K562 (cell line): ENCODE measurements at regions not wholly inside any gene's neighbourhood (a gene's known extent, or its start where the extent isn't known, plus 50 kb on each side); places are given as distances from the start of the nearest gene placed in this dataset.
A peak's percentile ranks its signal among the peaks of the same experiment; 100 is the strongest.
"Not testable (repeated sequence)": the region's sequence is repeated elsewhere in the genome, so short reads cannot be mapped to it uniquely, and the experiment has no call there.

Experiments used
- ATAC-seq: fragments of 200-7000 bp; cut with Tn5 transposase; 3 replicates; pipeline ENCODE4 v1.9.1; 2020; ENCODE audit warnings: moderate library complexity
- BruUV-seq: library from RNA; stranded (reverse); fragments of 400-500 nt; replicated peaks from 2 replicates; lab custom pipeline; 2021; lab: Mats Ljungman, UMichigan
- CTCF ChIA-PET: fragments of 300-600 bp; formaldehyde crosslinking; extraction: SDS; loops from one replicate; lab custom pipeline; 2021; ENCODE audit warnings: low intra/inter-chr PET ratio; lab: Yijun Ruan, JAX
- POLR2A ChIA-PET: fragments of 300-600, 350-650 bp; sonication (Branson Sonifier 250); formaldehyde crosslinking; extraction: SDS; loops from one replicate; lab custom pipeline; 2021; ENCODE audit warnings: antibody characterized with exemption, inconsistent platforms; lab: Yijun Ruan, JAX
- DNase-seq, 4 experiments: peaks; one replicate each; pipeline versions ENCODE4 v3.0.0 to v3.0.0-alpha.2; 2011 to 2018; ENCODE audit warnings: low spot score in 3 of 4, mixed read lengths in 3 of 4; ENCODE audit errors: extremely low read depth in 1 of 4
- FAIRE-seq: peaks from 2 replicates; lab custom pipeline; 2011; peaks lifted over from hg19 to GRCh38; lab: Jason Lieb, UNC
- H2AFZ ChIP-seq: 2 replicates; pipeline ENCODE4 v1.6.0; 2011; ENCODE audit warnings: low read depth, low read length, control low read depth, inconsistent platforms
- H3K27ac ChIP-seq: fragments of 200-600 bp; 3 replicates; pipeline ENCODE4 v1.8.0; 2011; ENCODE audit warnings: low read depth, mild to moderate bottlenecking, control low read depth, inconsistent platforms, low read length, moderate library complexity, mixed read lengths; ENCODE audit errors: extremely low read depth
- H3K27me3 ChIP-seq, 2 experiments: fragments of 300-600 bp in 1 of 2; 2 replicates in 1 of 2; 3 replicates in 1 of 2; pipeline versions ENCODE4 v1.6.0 to v1.8.0; 2011; ENCODE audit warnings: inconsistent platforms in 2 of 2, low read length in 2 of 2, mild to moderate bottlenecking in 1 of 2, mixed read lengths in 1 of 2, moderate library complexity in 1 of 2; ENCODE audit not compliant: control insufficient read depth in 2 of 2, insufficient read depth in 2 of 2
- H3K36me3 ChIP-seq: fragments of 300-600 bp; 3 replicates; pipeline ENCODE4 v1.8.0; 2011; ENCODE audit warnings: mild to moderate bottlenecking, low read length, inconsistent platforms; ENCODE audit not compliant: control insufficient read depth, insufficient read depth
- H3K4me1 ChIP-seq, 2 experiments: fragments of 200-600 bp in 1 of 2; replicated peaks in 1 of 2; 2 replicates in 1 of 2; 3 replicates in 1 of 2; pipeline versions ENCODE4 v1.5.1 to v1.8.0; 2011; ENCODE audit warnings: inconsistent platforms in 2 of 2, low read length in 2 of 2, mild to moderate bottlenecking in 1 of 2, mixed read lengths in 1 of 2, moderate library complexity in 1 of 2; ENCODE audit not compliant: control insufficient read depth in 2 of 2, insufficient read depth in 2 of 2
- H3K4me2 ChIP-seq: 2 replicates; pipeline ENCODE4 v1.6.1; 2011; ENCODE audit warnings: low read length, control low read depth, inconsistent platforms, mixed read lengths; ENCODE audit not compliant: insufficient read depth
- H3K4me3 ChIP-seq: fragments of 200-600 bp; sonication (generic), shearing (Covaris generic); 2 replicates; pipeline ENCODE4 v1.5.1; 2016; ENCODE audit warnings: control low read depth, inconsistent platforms
- H3K79me2 ChIP-seq: fragments of 200-600 bp; 3 replicates; pipeline ENCODE4 v1.8.0; 2011; ENCODE audit warnings: low read length, inconsistent platforms; ENCODE audit not compliant: control insufficient read depth, insufficient read depth
- H3K9ac ChIP-seq, 2 experiments: 2 replicates each; pipeline versions ENCODE4 v1.6.0 to v1.6.1; 2011; ENCODE audit warnings: low read depth in 2 of 2, low read length in 2 of 2, control low read depth in 1 of 2, inconsistent platforms in 1 of 2, mild to moderate bottlenecking in 1 of 2, mixed read lengths in 1 of 2; ENCODE audit not compliant: insufficient read depth in 1 of 2
- H3K9me1 ChIP-seq: one replicate; pipeline ENCODE4 v1.6.0; 2011; ENCODE audit warnings: inconsistent platforms, mild to moderate bottlenecking, low read length, moderate library complexity; ENCODE audit not compliant: control insufficient read depth, insufficient read depth
- H3K9me3 ChIP-seq: replicated peaks from 2 replicates; pipeline ENCODE4 v1.5.1; 2011; ENCODE audit warnings: low read depth, low read length, inconsistent platforms; ENCODE audit not compliant: control insufficient read depth, insufficient read depth
- H4K20me1 ChIP-seq: replicated peaks from 2 replicates; pipeline ENCODE4 v1.6.1; 2011; ENCODE audit warnings: low read length, inconsistent platforms, mixed read lengths; ENCODE audit not compliant: control insufficient read depth, insufficient read depth
- CBX5 ChIP-seq: IDR thresholded peaks from 2 replicates; pipeline ENCODE4 v1.6.1; 2014; ENCODE audit warnings: low read depth, borderline replicate concordance
- XRCC5 ChIP-seq: fragments of 200-400 bp; formaldehyde crosslinking; IDR thresholded peaks from 2 replicates; pipeline ENCODE4 v1.6.1; 2017; ENCODE audit warnings: low read depth, mild to moderate bottlenecking, low read length
- ZFP36 ChIP-seq: fragments of 150-350 bp; IDR thresholded peaks from 2 replicates; pipeline ENCODE4 v1.6.1; 2018; ENCODE audit warnings: low read length, low read depth; ENCODE audit not compliant: partially characterized antibody
- WGBS: fragments of 100-300 bp; shearing (Covaris generic); methylation state at CpG from one replicate; pipeline ENCODE4 v1.1.6; 2016; ENCODE audit warnings: low coverage, mixed read lengths; ENCODE audit not compliant: insufficient coverage; ENCODE audit errors: missing lambda C conversion rate; 5-methylcytosine and 5-hydroxymethylcytosine counted together
- in situ Hi-C: fragments of 300-500 bp; cut with MboI; formaldehyde crosslinking; loops from 4 replicates; pipeline ENCODE4 v1.15.0; 2018; ENCODE audit warnings: inconsistent platforms, mixed read lengths
- intact Hi-C: fragments of 100-400 bp; cut with micrococcal nuclease; formaldehyde crosslinking; loops from 2 replicates; pipeline ENCODE4 v1.14.2; 2022

- H3K79me2 ChIP-seq, H3K4me2 ChIP-seq, H2AFZ ChIP-seq, H3K4me3 ChIP-seq, ATAC-seq, H3K36me3 ChIP-seq, FAIRE-seq, BruUV-seq, POLR2A ChIA-PET, intact Hi-C loops, H3K9me3 ChIP-seq, CTCF ChIA-PET, H3K9ac ChIP-seq, H3K4me1 ChIP-seq, H3K9me1 ChIP-seq, H4K20me1 ChIP-seq, H3K27ac ChIP-seq, in situ Hi-C loops, H3K27me3 ChIP-seq: not testable (repeated sequence)
- peak; percentile 77; the same call in 1 of the 2 replicates for TF ChIP-seq CBX5
- peak; percentile 36 for TF ChIP-seq ZFP36
- 10% methylated on average over 1 of the region's 1 CpG for WGBS
- DNase-seq, result peak in 1 of 4 experiments; percentile 3
Measured at GRCh38 chr12:30272515-30272914, 423.2 kb downstream of the IPO8 start.

- POLR2A ChIA-PET, result no interaction called here
- H3K9me1 ChIP-seq, result no peaks in the 10 kb centered on the region
- H3K36me3 ChIP-seq, result no peaks in the 10 kb centered on the region; the same call in 2 of the 3 replicates
- H3K9ac ChIP-seq, result no peak overlapping the region
- in situ Hi-C loops (no loop called here), intact Hi-C loops (no loop called here)
- no peaks in the 10 kb centered on the region for H3K79me2 ChIP-seq
- DNase-seq (no peak), ATAC-seq (no peak), FAIRE-seq (no peak)
- H4K20me1 ChIP-seq, result no peaks in the 10 kb centered on the region
- peaks cover 2% of the 10 kb centered on the region; the same call in 1 of the 2 replicates for H3K9me3 ChIP-seq
- H3K27ac ChIP-seq, result no peak overlapping the region
- no peak overlapping the region for H2AFZ ChIP-seq
- H3K27me3 ChIP-seq, result no peaks in the 10 kb centered on the region
- CTCF ChIA-PET, result no interaction called here
- BruUV-seq, result no TSS peak
- no peak overlapping the region for H3K4me2 ChIP-seq
- no peak for TF ChIP-seq XRCC5
- H3K4me1 ChIP-seq, result no peaks in the 10 kb centered on the region
- H3K4me3 ChIP-seq, result no peak overlapping the region
Measured at GRCh38 chr12:30269496-30269895, 426.2 kb downstream of the IPO8 start.
